Fibroblast of lung (primary cell): ENCODE measurements at regions not wholly inside any gene's neighbourhood (a gene's known extent, or its start where the extent isn't known, plus 50 kb on each side); places are given as distances from the start of the nearest gene placed in this dataset.

Experiments used
- DNase-seq, 2 donors: peaks; one replicate each; pipeline versions ENCODE4 v3.0.0 to v3.0.0-alpha.2; 2010; ENCODE audit warnings: low read depth in 2 of 2
- H2AFZ ChIP-seq: 2 replicates; pipeline ENCODE4 v1.5.1; 2012; ENCODE audit warnings: low read length, control low read depth, inconsistent platforms
- H3K27ac ChIP-seq: 2 replicates; pipeline ENCODE4 v1.5.1; 2011; ENCODE audit warnings: low read length, control low read depth; ENCODE audit not compliant: insufficient read depth
- H3K27me3 ChIP-seq: 2 replicates; pipeline ENCODE4 v1.5.1; 2011; ENCODE audit warnings: mild to moderate bottlenecking, low read length; ENCODE audit not compliant: control insufficient read depth, insufficient read depth
- H3K36me3 ChIP-seq: 2 replicates; pipeline ENCODE4 v1.5.1; 2011; ENCODE audit warnings: low read length; ENCODE audit not compliant: control insufficient read depth, insufficient read depth
- H3K4me1 ChIP-seq: 2 replicates; pipeline ENCODE4 v1.5.1; 2011; ENCODE audit warnings: low read length; ENCODE audit not compliant: control insufficient read depth, insufficient read depth; ENCODE audit errors: extremely low read depth
- H3K4me2 ChIP-seq: 2 replicates; pipeline ENCODE4 v1.5.1; 2011; ENCODE audit warnings: low read length, control low read depth; ENCODE audit not compliant: insufficient read depth; ENCODE audit errors: extremely low read depth
- H3K4me3 ChIP-seq, 4 experiments: fragments of 200-600 bp in 1 of 4; sonication (generic) in 1 of 4; replicated peaks in 1 of 4; 2 replicates each; pipeline ENCODE4 v1.5.1; 2011 to 2016; ENCODE audit warnings: low read length in 4 of 4, low read depth in 3 of 4, mild to moderate bottlenecking in 3 of 4, control low read depth in 2 of 4, inconsistent platforms in 1 of 4, mixed read lengths in 1 of 4; ENCODE audit not compliant: insufficient read depth in 1 of 4; ENCODE audit errors: control extremely low read depth in 1 of 4
- H3K79me2 ChIP-seq: 2 replicates; pipeline ENCODE4 v1.5.1; 2012; ENCODE audit warnings: mild to moderate bottlenecking, low read length, inconsistent platforms; ENCODE audit not compliant: control insufficient read depth, insufficient read depth
- H3K9ac ChIP-seq: 2 replicates; pipeline ENCODE4 v1.5.1; 2011; ENCODE audit warnings: mild to moderate bottlenecking, low read length, control low read depth; ENCODE audit not compliant: insufficient read depth
- H3K9me3 ChIP-seq: 2 replicates; pipeline ENCODE4 v1.5.1; 2012; ENCODE audit warnings: low read depth, low read length; ENCODE audit not compliant: control insufficient read depth, insufficient read depth
- H4K20me1 ChIP-seq: 2 replicates; pipeline ENCODE4 v1.5.1; 2011; ENCODE audit warnings: low read length; ENCODE audit not compliant: control insufficient read depth, insufficient read depth; ENCODE audit errors: extremely low read depth
- EZH2 ChIP-seq: IDR thresholded peaks from 2 replicates; pipeline ENCODE4 v1.5.1; 2012; ENCODE audit warnings: low read length, control low read depth, mild to moderate bottlenecking; ENCODE audit errors: missing control alignments
- TF ChIP-seq, protein P1 (sequence below), 2 donors: IDR thresholded peaks in 1 of 2; conservative IDR thresholded peaks in 1 of 2; 1 replicate in 1 of 2; 2 replicates in 1 of 2; pipeline ENCODE4 v1.5.1; 2011 to 2012; ENCODE audit warnings: low read length in 2 of 2, control low read depth in 1 of 2, inconsistent platforms in 1 of 2, low read depth in 1 of 2, mild to moderate bottlenecking in 1 of 2

DNA sequence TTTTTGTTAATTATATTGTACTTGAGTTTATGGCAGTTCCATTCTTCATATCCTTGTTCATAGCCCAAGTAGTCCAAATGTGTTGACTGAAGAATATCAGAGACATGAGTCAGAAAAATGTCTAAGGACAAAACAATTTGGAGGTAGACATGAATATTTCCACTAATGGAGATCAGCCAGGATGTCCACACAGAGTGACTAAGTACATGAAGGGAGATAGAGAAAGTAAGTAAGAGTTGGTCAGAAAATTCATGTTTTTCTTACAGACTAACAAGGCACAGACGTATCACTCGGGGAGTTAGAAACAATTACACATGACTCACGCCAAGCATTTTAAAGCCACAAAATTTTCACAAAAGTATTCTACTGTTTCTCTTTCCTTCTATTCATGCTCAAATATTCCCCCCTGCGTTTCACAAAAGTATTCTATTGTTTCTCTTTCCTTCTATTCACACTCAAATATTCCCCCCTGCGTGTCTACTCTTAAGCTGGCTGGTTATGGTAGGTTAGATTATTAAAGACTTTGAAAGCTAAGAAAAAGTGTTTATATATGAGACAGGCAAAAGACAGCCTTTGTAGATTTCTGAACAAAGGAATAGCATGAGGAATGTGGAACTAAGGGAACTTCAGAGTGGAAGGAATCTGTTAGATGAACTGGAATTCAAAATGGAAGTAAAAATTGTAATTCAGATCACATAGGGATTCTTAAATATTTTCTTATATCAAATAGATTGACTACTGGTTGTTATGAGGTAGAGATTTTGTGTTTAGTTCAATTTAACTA is 648.7 kb upstream of the CCDC54 start:
- Histone ChIP-seq H3K27ac (peak overlapping the region; percentile 80), H4K20me1 (no peaks in the 10 kb centered on the region), H3K9me3 (no peaks in the 10 kb centered on the region), H3K9ac (no peak overlapping the region), H3K4me2 (peak overlapping the region; percentile 84), H3K36me3 (no peaks in the 10 kb centered on the region), H3K4me1 (peaks cover 9% of the 10 kb centered on the region), H3K4me3 (peak overlapping the region; percentile 17 to 36 (median 24)), H3K27me3 (no peaks in the 10 kb centered on the region), H2AFZ (peak overlapping the region; percentile 63), H3K79me2 (no peaks in the 10 kb centered on the region)
- DNase-seq: peak; percentile 87 to 100
- no peak for TF ChIP-seq EZH2
- TF ChIP-seq, protein P1, sequence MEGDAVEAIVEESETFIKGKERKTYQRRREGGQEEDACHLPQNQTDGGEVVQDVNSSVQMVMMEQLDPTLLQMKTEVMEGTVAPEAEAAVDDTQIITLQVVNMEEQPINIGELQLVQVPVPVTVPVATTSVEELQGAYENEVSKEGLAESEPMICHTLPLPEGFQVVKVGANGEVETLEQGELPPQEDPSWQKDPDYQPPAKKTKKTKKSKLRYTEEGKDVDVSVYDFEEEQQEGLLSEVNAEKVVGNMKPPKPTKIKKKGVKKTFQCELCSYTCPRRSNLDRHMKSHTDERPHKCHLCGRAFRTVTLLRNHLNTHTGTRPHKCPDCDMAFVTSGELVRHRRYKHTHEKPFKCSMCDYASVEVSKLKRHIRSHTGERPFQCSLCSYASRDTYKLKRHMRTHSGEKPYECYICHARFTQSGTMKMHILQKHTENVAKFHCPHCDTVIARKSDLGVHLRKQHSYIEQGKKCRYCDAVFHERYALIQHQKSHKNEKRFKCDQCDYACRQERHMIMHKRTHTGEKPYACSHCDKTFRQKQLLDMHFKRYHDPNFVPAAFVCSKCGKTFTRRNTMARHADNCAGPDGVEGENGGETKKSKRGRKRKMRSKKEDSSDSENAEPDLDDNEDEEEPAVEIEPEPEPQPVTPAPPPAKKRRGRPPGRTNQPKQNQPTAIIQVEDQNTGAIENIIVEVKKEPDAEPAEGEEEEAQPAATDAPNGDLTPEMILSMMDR (conservative IDR thresholded peaks at IDR 0.05 in 1 of 2, IDR thresholded peaks at IDR 0.05 in 1 of 2; ENCODE audit: low read depth in 1 of 2, low read length in 2 of 2): no peak

DNA sequence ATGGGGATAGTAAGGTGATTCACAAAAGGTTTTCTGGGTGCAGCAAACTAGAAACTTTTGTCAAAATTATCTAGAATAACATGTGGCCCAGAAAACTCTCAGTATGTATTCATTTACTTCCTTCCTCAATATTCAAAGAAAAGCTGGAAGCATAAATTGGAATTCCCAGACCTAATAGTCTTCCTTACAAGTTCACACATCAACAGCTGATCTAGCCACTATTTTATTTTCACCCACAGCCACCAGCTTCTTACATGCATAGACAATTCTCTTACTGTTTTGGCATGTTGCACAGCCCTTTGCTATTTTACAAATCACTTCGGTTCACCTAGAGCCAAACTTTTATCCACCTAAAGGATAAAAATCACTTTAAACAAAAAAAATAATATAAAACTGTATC is 647.8 kb upstream of the CCDC54 start:
- no peak overlapping the region for H3K4me2 ChIP-seq
- H3K79me2 ChIP-seq: no peaks in the 10 kb centered on the region
- DNase-seq: peak in 1 of 2 donors; percentile 40
- no peak overlapping the region for H3K27ac ChIP-seq
- TF ChIP-seq EZH2: no peak
- TF ChIP-seq, protein P1 (conservative IDR thresholded peaks at IDR 0.05 in 1 of 2, IDR thresholded peaks at IDR 0.05 in 1 of 2; ENCODE audit: low read depth in 1 of 2, low read length in 2 of 2): no peak
- H3K4me1 ChIP-seq: peaks cover 9% of the 10 kb centered on the region
- no peaks in the 10 kb centered on the region for H3K9me3 ChIP-seq
- no peaks in the 10 kb centered on the region for H4K20me1 ChIP-seq
- peak overlapping the region; percentile 63 for H2AFZ ChIP-seq
- no peak overlapping the region for H3K4me3 ChIP-seq
- H3K9ac ChIP-seq: no peak overlapping the region
- H3K36me3 ChIP-seq: no peaks in the 10 kb centered on the region
- H3K27me3 ChIP-seq: no peaks in the 10 kb centered on the region

DNA sequence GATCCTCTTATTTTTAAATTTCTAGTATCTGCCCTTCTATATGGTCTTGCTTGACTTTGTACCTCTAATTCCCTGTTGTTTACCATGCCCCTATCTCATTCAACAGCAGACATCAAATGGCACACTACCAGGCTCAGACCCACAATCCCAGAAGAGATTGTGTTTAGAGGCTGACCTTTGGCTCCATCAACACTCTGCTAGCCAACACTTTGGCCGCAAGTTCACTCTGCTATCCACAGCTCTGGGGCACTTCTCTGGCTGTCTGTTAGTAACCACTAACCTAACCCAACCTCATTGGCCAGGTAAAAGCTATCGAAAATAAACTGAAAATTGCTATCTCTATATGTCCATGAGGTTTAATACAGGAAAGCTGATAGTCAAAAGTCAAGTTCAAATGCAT is 646.0 kb upstream of the CCDC54 start:
- Histone ChIP-seq H3K27me3 (no peaks in the 10 kb centered on the region), H3K4me3 (no peak overlapping the region), H3K27ac (no peak overlapping the region), H4K20me1 (no peaks in the 10 kb centered on the region), H3K79me2 (no peaks in the 10 kb centered on the region), H3K9me3 (no peaks in the 10 kb centered on the region), H3K36me3 (no peaks in the 10 kb centered on the region), H3K9ac (no peak overlapping the region), H3K4me2 (no peak overlapping the region), H3K4me1 (peaks cover 9% of the 10 kb centered on the region), H2AFZ (no peak overlapping the region)
- TF ChIP-seq EZH2: no peak
- TF ChIP-seq, protein P1 (conservative IDR thresholded peaks at IDR 0.05 in 1 of 2, IDR thresholded peaks at IDR 0.05 in 1 of 2; ENCODE audit: low read depth in 1 of 2, low read length in 2 of 2): no peak
- DNase-seq: no peak
